ENCODE measurements at regions not wholly inside any gene's neighbourhood (a gene's known extent, or its start where the extent isn't known, plus 50 kb on each side); places are given as distances from the start of the nearest gene placed in this dataset.

- TF ChIP-seq CTCF (conservative IDR thresholded peaks at IDR 0.05 in 1 of 2, IDR thresholded peaks at IDR 0.05 in 1 of 2; ENCODE audit: low read depth in 1 of 2, low read length in 2 of 2) = no peak
- TF ChIP-seq EZH2 (IDR thresholded peaks at IDR 0.05; ENCODE audit: low read length, missing control alignments) = no peak
These were observed 58.8 kb upstream of the SRRM3 start for GRCh38 chr7:76142861-76143260.

All from fibroblast of lung (primary cell).